HCT116 (cell line): ENCODE measurements at regions not wholly inside any gene's neighbourhood (a gene's known extent, or its start where the extent isn't known, plus 50 kb on each side); places are given as distances from the start of the nearest gene placed in this dataset.

Source experiments
- ATAC-seq: fragments of 200-7000 bp; cut with Tn5 transposase; 2 replicates; pipeline ENCODE4 v1.9.1; 2020; ENCODE audit warnings: mild to moderate bottlenecking, moderate library complexity
- BruUV-seq: library from RNA; stranded (reverse); fragments of 400-500 nt; replicated peaks from 2 replicates; lab custom pipeline; 2021; lab: Mats Ljungman, UMichigan
- CTCF ChIA-PET: fragments of 300-600 bp; sonication (Branson Sonifier 250); formaldehyde crosslinking; loops from one replicate; lab custom pipeline; 2021; ENCODE audit warnings: antibody characterized with exemption; lab: Charles Lee
- POLR2A ChIA-PET: fragments of 300-600, 350-600 bp; sonication (Branson Sonifier 250); formaldehyde crosslinking; loops from one replicate; lab custom pipeline; 2021; ENCODE audit warnings: antibody characterized with exemption; lab: Charles Lee
- RAD21 ChIA-PET, 2 experiments: fragments of 300-600 bp; sonication (Branson Sonifier 250); formaldehyde crosslinking; loops; one replicate each; lab custom pipeline; 2023; ENCODE audit warnings: low total read pairs in 2 of 2; ENCODE audit not compliant: uncharacterized antibody in 2 of 2, unreplicated experiment in 2 of 2, low non-redundant PET in 1 of 2; lab: Charles Lee
- DNase-seq: peaks from one replicate; pipeline ENCODE4 v3.0.0-alpha.2; 2010; ENCODE audit warnings: low read depth, low spot score
- H2AFZ ChIP-seq: fragments of 200-600 bp; shearing (Covaris generic), sonication (generic); 2 replicates; pipeline ENCODE4 v1.6.1; 2017; ENCODE audit warnings: low read depth, mixed run types, mixed read lengths, antibody characterized with exemption, low read length; ENCODE audit not compliant: poor library complexity, severe bottlenecking
- H3K27ac ChIP-seq: 2 replicates; pipeline ENCODE4 v1.5.1; 2012; ENCODE audit warnings: low read depth, low read length
- H3K27me3 ChIP-seq: fragments of 200-600 bp; sonication (generic); 2 replicates; pipeline ENCODE4 v1.6.1; 2016; ENCODE audit warnings: mixed run types, low read length, mixed read lengths; ENCODE audit not compliant: insufficient read depth
- H3K36me3 ChIP-seq, 2 experiments: fragments of 200-500 bp in 1 of 2; fragments of 200-600 bp in 1 of 2; sonication (Bioruptor generic) in 1 of 2; sonication (generic) in 1 of 2; 2 replicates each; pipeline versions ENCODE4 v1.5.1 to v1.6.1; 2014 to 2016; ENCODE audit warnings: low read length in 2 of 2, inconsistent platforms in 1 of 2, mixed read lengths in 1 of 2, mixed run types in 1 of 2; ENCODE audit not compliant: insufficient read depth in 2 of 2, control insufficient read depth in 1 of 2
- H3K4me1 ChIP-seq, 2 experiments: fragments of 200-600 bp in 1 of 2; sonication (generic) in 1 of 2; 2 replicates each; pipeline versions ENCODE4 v1.5.1 to v1.6.1; 2012 to 2017; ENCODE audit warnings: low read length in 2 of 2, inconsistent platforms in 1 of 2, mild to moderate bottlenecking in 1 of 2, mixed read lengths in 1 of 2, mixed run types in 1 of 2, moderate library complexity in 1 of 2; ENCODE audit not compliant: insufficient read depth in 2 of 2, control insufficient read depth in 1 of 2
- H3K4me2 ChIP-seq: fragments of 200-600 bp; sonication (generic); 2 replicates; pipeline ENCODE4 v1.6.1; 2017; ENCODE audit warnings: mixed run types, low read length, mixed read lengths
- H3K4me3 ChIP-seq, 2 experiments: fragments of 200-600 bp in 1 of 2; sonication (generic) in 1 of 2; replicated peaks in 1 of 2; 2 replicates each; pipeline ENCODE4 v1.5.1; 2011 to 2016; ENCODE audit warnings: low read length in 2 of 2, control low read depth in 1 of 2, low read depth in 1 of 2, mild to moderate bottlenecking in 1 of 2, mixed read lengths in 1 of 2, mixed run types in 1 of 2
- H3K79me2 ChIP-seq: fragments of 200-600 bp; sonication (generic); 2 replicates; pipeline ENCODE4 v1.6.1; 2017; ENCODE audit warnings: mild to moderate bottlenecking, mixed run types, low read length, moderate library complexity, mixed read lengths; ENCODE audit not compliant: insufficient read depth
- H3K9ac ChIP-seq: fragments of 200-600 bp; sonication (generic); 2 replicates; pipeline ENCODE4 v1.6.1; 2016; ENCODE audit warnings: low read length, mixed read lengths
- H3K9me2 ChIP-seq: fragments of 200-600 bp; sonication (generic), shearing (Covaris generic); 2 replicates; pipeline ENCODE4 v1.6.1; 2017; ENCODE audit warnings: mixed run types, mild to moderate bottlenecking, moderate library complexity; ENCODE audit not compliant: insufficient read depth
- H3K9me3 ChIP-seq, 2 experiments: fragments of 200-500 bp in 1 of 2; fragments of 200-600 bp in 1 of 2; sonication (Bioruptor generic) in 1 of 2; sonication (generic) in 1 of 2; 2 replicates each; pipeline ENCODE4 v1.6.1; 2014 to 2017; ENCODE audit warnings: low read length in 2 of 2, mixed read lengths in 2 of 2, inconsistent platforms in 1 of 2, low read depth in 1 of 2, mild to moderate bottlenecking in 1 of 2, mixed run types in 1 of 2, moderate library complexity in 1 of 2; ENCODE audit not compliant: control insufficient read depth in 1 of 2, insufficient read depth in 1 of 2
- H4K20me1 ChIP-seq: fragments of 200-600 bp; sonication (generic), shearing (Covaris generic); 2 replicates; pipeline ENCODE4 v1.6.1; 2017; ENCODE audit warnings: mixed run types, mild to moderate bottlenecking, moderate library complexity; ENCODE audit not compliant: insufficient read depth
- CBX3 ChIP-seq: IDR thresholded peaks from 2 replicates; pipeline ENCODE4 v1.6.1; 2012; ENCODE audit warnings: low read depth
- CTCF ChIP-seq, 3 experiments: fragments of 200-600 bp in 1 of 3; sonication (generic) in 1 of 3; IDR thresholded peaks in 2 of 3; conservative IDR thresholded peaks in 1 of 3; 2 replicates each; pipeline ENCODE4 v1.5.1; 2012 to 2017; ENCODE audit warnings: low read depth in 2 of 3, low read length in 2 of 3, antibody characterized with exemption in 1 of 3, borderline replicate concordance in 1 of 3, control low read depth in 1 of 3, mild to moderate bottlenecking in 1 of 3, mixed read lengths in 1 of 3, mixed run types in 1 of 3, moderate library complexity in 1 of 3; ENCODE audit not compliant: insufficient read depth in 1 of 3
- EGR1 ChIP-seq: IDR thresholded peaks from 2 replicates; pipeline ENCODE4 v1.6.1; 2012; ENCODE audit warnings: low read depth
- ELF1 ChIP-seq: IDR thresholded peaks from 2 replicates; pipeline ENCODE4 v1.6.1; 2012; ENCODE audit warnings: low read depth, borderline replicate concordance
- EZH2phosphoT487 ChIP-seq: fragments of 200-600 bp; IDR thresholded peaks from 2 replicates; pipeline ENCODE4 v1.6.1; 2018; ENCODE audit warnings: antibody characterized with exemption, borderline replicate concordance
- JUND ChIP-seq: IDR thresholded peaks from 2 replicates; pipeline ENCODE4 v1.6.1; 2012
- POLR2A ChIP-seq: IDR thresholded peaks from 2 replicates; pipeline ENCODE4 v1.7.0; 2011; ENCODE audit warnings: borderline replicate concordance; ENCODE audit not compliant: insufficient read depth, insufficient read length; ENCODE audit errors: extremely low read depth
- POLR2AphosphoS5 ChIP-seq: IDR thresholded peaks from 2 replicates; pipeline ENCODE4 v1.6.1; 2011; ENCODE audit warnings: mild to moderate bottlenecking, low read depth, low read length, moderate library complexity
- REST ChIP-seq: IDR thresholded peaks from 2 replicates; pipeline ENCODE4 v1.6.1; 2012; ENCODE audit warnings: low read depth
- SIN3A ChIP-seq: IDR thresholded peaks from 2 replicates; pipeline ENCODE4 v1.6.1; 2012; ENCODE audit warnings: low read depth
- SP1 ChIP-seq: IDR thresholded peaks from 2 replicates; pipeline ENCODE4 v1.6.1; 2012; ENCODE audit warnings: low read depth
- SRF ChIP-seq: IDR thresholded peaks from 2 replicates; pipeline ENCODE4 v1.6.1; 2012; ENCODE audit warnings: low read depth
- TCF7L2 ChIP-seq: IDR thresholded peaks from 2 replicates; pipeline ENCODE4 v1.7.0; 2011; ENCODE audit warnings: borderline replicate concordance, inconsistent platforms; ENCODE audit not compliant: insufficient read depth, insufficient read length; ENCODE audit errors: extremely low read depth
- ZFX ChIP-seq: fragments of 450-650 bp; IDR thresholded peaks from 2 replicates; pipeline ENCODE4 v1.6.1; 2017
- ZNF274 ChIP-seq: fragments of 200-500 bp; sonication (Bioruptor generic); IDR thresholded peaks from 2 replicates; pipeline ENCODE4 v1.6.1; 2014; ENCODE audit warnings: mild to moderate bottlenecking, low read depth, low read length, inconsistent platforms
- intact Hi-C: fragments of 100-400 bp; cut with micrococcal nuclease; formaldehyde crosslinking; loops from 2 replicates; pipeline ENCODE4 v1.10.0; 2022
- TF ChIP-seq, protein P1 (sequence below): IDR thresholded peaks from 2 replicates; pipeline ENCODE4 v1.6.1; 2011; ENCODE audit warnings: mild to moderate bottlenecking, low read length, moderate library complexity; ENCODE audit not compliant: insufficient replicate concordance; ENCODE audit errors: extremely low read depth

GRCh38 chr1:82704393-82704792, 903.7 kb downstream of the ADGRL2 start:
- no peaks in the 10 kb centered on the region for H3K79me2 ChIP-seq
- H3K4me1 ChIP-seq = no peaks in the 10 kb centered on the region
- CTCF ChIA-PET = no interaction called here
- H3K9me3 ChIP-seq = peaks cover 0 to 6% of the 10 kb centered on the region in 2 experiments; a peak in 1 of 4 replicates
- intact Hi-C loops = no loop called here
- ATAC-seq = no peak
- H2AFZ ChIP-seq = no peak overlapping the region
- H3K9ac ChIP-seq = no peak overlapping the region
- RAD21 ChIA-PET = no interaction called here
- no peaks in the 10 kb centered on the region for H3K36me3 ChIP-seq
- BruUV-seq = no TSS peak
- TF ChIP-seq POLR2AphosphoS5 (no peak), POLR2A (no peak), ELF1 (no peak), ZFX (no peak), EGR1 (no peak), EZH2phosphoT487 (no peak), REST (no peak), ZNF274 (no peak), JUND (no peak), CTCF (IDR thresholded peaks at IDR 0.05 in 2 of 3, conservative IDR thresholded peaks at IDR 0.05 in 1 of 3; ENCODE audit: borderline replicate concordance in 1 of 3, insufficient read depth in 1 of 3, low read depth in 2 of 3, low read length in 2 of 3) (no peak), SIN3A (no peak), SRF (no peak), CBX3 (no peak), SP1 (no peak), TCF7L2 (no peak)
- TF ChIP-seq, protein P1, sequence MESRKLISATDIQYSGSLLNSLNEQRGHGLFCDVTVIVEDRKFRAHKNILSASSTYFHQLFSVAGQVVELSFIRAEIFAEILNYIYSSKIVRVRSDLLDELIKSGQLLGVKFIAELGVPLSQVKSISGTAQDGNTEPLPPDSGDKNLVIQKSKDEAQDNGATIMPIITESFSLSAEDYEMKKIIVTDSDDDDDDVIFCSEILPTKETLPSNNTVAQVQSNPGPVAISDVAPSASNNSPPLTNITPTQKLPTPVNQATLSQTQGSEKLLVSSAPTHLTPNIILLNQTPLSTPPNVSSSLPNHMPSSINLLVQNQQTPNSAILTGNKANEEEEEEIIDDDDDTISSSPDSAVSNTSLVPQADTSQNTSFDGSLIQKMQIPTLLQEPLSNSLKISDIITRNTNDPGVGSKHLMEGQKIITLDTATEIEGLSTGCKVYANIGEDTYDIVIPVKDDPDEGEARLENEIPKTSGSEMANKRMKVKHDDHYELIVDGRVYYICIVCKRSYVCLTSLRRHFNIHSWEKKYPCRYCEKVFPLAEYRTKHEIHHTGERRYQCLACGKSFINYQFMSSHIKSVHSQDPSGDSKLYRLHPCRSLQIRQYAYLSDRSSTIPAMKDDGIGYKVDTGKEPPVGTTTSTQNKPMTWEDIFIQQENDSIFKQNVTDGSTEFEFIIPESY = no peak
- TF ChIP-seq, all 23 proteins: peak for 0
- Histone ChIP-seq H3K27ac (no peak overlapping the region), H4K20me1 (no peaks in the 10 kb centered on the region), H3K4me2 (no peak overlapping the region), H3K9me2 (no peaks in the 10 kb centered on the region), H3K27me3 (no peaks in the 10 kb centered on the region), H3K4me3 (no peak overlapping the region)
- POLR2A ChIA-PET = no interaction called here
- DNase-seq = no peak
